VCaP (cell line): ENCODE measurements at regions not wholly inside any gene's neighbourhood (a gene's known extent, or its start where the extent isn't known, plus 50 kb on each side); places are given as distances from the start of the nearest gene placed in this dataset.

Experiments
- H3K27ac ChIP-seq: fragments of 450-650 bp; 2 replicates; pipeline ENCODE4 v1.5.1; 2017
- TF ChIP-seq, protein P1 (sequence below): fragments of 450-650 bp; conservative IDR thresholded peaks from 2 replicates; pipeline ENCODE4 v1.5.1; 2017; ENCODE audit warnings: mild to moderate bottlenecking, moderate library complexity

GRCh38 chr1:60958001-60958400, 124.4 kb upstream of the NFIA start:
- TF ChIP-seq, protein P1, sequence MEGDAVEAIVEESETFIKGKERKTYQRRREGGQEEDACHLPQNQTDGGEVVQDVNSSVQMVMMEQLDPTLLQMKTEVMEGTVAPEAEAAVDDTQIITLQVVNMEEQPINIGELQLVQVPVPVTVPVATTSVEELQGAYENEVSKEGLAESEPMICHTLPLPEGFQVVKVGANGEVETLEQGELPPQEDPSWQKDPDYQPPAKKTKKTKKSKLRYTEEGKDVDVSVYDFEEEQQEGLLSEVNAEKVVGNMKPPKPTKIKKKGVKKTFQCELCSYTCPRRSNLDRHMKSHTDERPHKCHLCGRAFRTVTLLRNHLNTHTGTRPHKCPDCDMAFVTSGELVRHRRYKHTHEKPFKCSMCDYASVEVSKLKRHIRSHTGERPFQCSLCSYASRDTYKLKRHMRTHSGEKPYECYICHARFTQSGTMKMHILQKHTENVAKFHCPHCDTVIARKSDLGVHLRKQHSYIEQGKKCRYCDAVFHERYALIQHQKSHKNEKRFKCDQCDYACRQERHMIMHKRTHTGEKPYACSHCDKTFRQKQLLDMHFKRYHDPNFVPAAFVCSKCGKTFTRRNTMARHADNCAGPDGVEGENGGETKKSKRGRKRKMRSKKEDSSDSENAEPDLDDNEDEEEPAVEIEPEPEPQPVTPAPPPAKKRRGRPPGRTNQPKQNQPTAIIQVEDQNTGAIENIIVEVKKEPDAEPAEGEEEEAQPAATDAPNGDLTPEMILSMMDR, result no peak
- H3K27ac ChIP-seq, result no peak overlapping the region

DNA sequence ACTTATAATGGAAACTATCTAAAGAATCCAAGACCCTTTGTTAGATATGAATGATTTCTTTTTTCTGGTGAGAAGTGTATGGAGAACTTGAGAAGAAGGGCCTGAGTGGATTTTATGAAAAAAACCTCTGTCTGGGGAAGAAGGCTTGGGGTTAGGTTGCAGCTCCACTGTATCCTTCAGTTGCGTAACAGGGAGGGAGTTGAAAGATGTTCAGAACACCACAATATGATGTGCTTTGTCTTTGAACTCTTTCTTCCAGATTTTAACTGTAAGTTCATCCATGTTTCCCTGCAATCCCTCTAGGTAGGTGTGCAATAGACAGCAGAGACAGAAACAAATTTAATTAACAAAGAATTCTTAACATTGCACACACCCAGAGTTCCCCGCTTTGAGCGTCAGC, 125.8 kb upstream of the NFIA start:
- no peak overlapping the region for H3K27ac ChIP-seq
- TF ChIP-seq, protein P1, result no peak

DNA sequence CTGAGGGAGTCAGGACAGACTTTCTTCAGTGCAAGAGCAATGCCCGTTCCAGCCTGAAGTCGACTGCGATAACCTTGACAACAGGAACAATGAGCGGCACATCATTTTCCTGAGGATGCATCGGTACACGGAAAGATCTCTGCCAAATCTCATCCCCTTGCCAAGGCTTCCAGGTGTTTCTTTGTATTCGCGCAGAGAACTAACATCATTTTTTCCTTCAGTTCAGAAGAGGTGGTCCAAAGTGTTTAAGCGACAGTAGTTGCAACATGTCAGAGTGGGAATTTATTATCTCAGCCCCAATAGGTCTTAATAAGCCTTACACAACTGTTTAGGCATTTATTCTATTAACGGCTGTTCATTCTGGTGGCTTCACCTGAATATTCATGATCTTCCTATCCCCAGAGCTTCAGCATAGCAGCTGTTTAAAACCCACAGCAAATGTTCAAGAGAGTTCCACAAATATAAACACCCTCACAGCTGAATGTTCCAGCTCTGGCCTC, 129.7 kb upstream of the NFIA start:
- H3K27ac ChIP-seq, result no peak overlapping the region
- TF ChIP-seq, protein P1, result no peak

DNA sequence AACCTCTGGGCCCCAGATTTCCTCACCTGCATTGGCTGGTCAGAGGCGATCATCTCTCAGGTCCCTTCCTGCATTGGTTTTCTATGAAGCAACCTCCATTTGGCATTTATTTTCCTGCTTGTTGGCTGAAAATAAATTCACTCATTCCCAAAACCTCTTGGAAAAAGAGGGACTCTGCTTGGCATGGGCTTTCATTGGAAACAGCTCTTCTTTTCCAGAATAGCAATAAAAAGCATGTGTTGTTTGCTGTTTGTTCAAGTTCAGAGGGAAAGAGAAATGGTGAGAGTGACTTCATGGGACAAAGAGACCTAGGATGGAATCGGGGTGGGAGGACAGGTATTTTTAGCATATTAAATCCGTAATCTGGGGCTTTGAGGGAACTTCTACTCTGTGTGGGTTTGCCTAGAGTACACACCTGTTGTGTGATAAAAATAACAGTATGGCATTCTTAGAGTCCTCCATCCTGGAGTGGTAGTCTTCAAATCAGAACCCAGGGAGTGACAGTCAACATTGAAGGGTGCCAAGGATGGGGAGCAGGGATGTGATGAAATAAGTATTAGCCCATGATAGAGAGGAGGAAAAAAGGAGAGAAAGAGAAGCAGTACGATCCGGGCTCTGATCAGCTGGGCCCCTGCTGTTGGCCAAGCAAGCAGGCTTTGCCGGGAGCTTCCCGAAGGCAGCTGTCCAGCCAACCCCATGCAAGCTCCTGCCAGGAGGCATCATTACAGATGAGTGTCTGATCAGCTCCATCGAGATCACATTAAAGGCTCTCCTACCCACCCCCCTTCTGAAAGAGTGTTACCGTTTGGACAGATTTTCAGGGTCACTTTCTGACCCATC, 131.9 kb upstream of the NFIA start:
- TF ChIP-seq, protein P1, result no peak
- H3K27ac ChIP-seq, result no peak overlapping the region

DNA sequence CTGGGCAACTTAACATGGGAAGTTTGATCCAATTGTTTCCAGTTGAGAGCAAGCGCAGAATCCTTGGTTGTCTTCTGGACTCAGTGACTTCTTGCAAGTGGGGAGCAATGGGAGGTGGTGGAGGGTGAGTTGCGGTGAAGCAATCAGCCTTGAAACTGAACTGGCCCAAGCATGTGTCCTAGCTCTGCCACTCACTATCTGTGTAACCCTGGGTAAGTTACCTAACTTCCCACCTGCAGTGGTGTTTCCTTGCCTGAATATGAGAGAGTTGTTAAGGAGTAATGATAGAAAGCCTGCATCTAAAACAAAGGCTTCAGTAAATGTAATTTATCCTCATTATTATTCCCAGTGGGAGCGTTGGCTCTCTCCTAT, 132.5 kb upstream of the NFIA start:
- no peak overlapping the region for H3K27ac ChIP-seq
- TF ChIP-seq, protein P1, result no peak

GRCh38 chr1:60949154-60949825, 133.1 kb upstream of the NFIA start:
- H3K27ac ChIP-seq, result no peak overlapping the region
- TF ChIP-seq, protein P1, result no peak

DNA sequence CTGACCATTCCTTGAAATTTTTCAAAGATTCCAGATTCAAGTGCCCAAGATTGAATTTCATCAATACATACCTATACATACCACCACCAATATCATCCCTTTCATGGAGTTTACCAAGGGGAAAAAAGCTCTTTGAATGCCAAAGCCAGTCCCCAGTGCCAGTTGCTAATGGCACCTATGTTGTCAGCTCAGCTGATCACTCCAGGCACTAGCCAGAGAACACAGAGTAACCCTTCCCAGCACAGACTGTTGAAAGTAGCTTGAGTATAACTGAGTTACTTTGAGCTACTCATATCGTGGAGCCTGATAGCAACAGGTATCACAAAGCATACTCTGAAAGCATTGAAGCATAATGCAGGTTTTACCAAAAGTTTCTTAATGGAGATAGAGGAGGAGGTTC, 133.9 kb upstream of the NFIA start:
- TF ChIP-seq, protein P1, result no peak
- no peak overlapping the region for H3K27ac ChIP-seq
